ENCODE measurements at regions not wholly inside any gene's neighbourhood (a gene's known extent, or its start where the extent isn't known, plus 50 kb on each side); places are given as distances from the start of the nearest gene placed in this dataset.

DNA sequence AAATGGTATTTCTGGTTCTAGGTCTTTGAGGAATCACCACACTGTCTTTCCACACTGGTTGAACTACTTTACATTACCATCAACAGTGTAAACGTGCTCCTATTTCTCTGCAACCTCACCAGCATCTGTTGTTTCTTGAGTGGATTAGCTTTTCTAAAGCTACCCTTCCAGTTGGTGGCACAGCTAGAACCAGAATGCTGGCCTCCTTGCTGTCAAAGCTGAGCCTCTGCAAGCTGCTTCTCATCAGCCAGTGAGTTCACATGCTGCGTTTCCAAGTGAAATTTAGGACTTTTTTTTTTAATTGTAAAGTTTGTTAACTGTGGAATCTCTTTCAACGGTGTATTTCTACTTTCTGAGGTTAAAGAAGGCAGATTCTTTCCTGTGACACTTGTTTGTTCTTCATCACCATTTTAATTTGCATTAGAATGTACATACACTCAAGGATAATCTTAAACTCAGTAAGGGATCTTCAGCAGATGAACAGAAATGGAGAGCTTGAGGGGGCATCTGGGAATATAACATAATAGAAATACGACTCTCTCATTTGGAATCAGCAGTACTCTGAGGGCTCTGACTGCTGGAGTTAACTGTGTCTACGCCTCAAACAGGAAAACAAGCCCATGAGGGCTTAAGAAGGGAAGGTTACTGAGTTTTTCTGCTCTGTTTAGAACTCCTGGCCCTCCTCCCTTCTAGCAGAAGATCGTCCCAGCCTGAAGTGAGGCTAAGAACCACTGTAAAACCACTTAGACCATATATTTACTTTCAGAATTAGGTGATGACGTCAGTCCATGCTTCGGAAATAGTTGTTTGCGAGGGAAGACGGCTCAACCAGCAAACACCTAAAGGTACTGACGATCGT lies 148.4 kb upstream of the FAM20A start:
- no peak for DNase-seq (ENCODE audit: low read depth)

- no peak for DNase-seq (ENCODE audit: low read depth)
Measured at GRCh38 chr17:68748381-68748780, 147.2 kb upstream of the FAM20A start.

DNA sequence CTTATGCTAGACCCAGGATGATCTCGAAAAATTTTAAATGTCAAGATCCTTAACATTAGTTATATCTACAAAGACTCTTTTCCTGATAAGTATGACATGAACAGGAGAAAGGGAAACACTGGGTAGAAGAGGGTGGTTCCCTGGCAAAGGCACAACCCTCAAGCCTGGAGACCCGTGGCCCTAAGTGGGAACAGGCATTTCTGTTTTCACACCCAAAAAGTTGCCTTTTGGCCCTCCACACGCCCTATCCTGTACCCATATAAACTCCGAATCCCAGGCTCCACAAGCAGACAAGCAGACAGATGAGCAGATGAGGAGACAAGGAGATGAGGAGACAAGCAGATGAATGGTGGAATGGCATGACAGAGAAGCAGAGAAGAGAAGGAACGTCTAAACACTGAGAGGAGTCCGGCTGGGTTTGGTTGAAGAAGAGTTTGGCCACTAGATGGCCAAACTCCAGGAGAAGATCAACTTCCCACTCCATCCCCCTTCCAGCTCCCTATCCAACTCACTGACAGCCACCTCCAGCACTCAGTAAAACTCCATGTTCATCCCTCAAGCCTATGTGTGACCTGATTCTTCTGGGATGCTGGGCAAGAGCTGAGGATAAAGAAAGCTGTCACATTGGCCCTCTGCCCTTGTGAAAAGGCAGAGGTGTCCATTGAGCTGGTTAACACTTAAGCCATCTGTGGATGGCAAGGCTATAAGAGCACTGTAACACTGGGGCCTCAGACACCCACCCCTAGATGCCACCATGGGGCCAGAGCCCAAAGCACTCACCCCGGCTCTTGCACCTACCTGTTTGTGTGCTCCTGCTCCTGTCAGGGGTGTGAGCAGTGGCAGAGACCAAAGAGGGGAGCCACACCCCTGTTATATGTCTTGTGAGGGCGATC lies 139.6 kb upstream of the FAM20A start:
- no peak for DNase-seq (ENCODE audit: low read depth)

GRCh38 chr17:68737761-68738443 lies 136.7 kb upstream of the FAM20A start:
- no peak for DNase-seq (ENCODE audit: low read depth)

- DNase-seq (ENCODE audit: low read depth): peak; percentile 34
Measured at GRCh38 chr17:68734931-68735330, 133.8 kb upstream of the FAM20A start.

DNA sequence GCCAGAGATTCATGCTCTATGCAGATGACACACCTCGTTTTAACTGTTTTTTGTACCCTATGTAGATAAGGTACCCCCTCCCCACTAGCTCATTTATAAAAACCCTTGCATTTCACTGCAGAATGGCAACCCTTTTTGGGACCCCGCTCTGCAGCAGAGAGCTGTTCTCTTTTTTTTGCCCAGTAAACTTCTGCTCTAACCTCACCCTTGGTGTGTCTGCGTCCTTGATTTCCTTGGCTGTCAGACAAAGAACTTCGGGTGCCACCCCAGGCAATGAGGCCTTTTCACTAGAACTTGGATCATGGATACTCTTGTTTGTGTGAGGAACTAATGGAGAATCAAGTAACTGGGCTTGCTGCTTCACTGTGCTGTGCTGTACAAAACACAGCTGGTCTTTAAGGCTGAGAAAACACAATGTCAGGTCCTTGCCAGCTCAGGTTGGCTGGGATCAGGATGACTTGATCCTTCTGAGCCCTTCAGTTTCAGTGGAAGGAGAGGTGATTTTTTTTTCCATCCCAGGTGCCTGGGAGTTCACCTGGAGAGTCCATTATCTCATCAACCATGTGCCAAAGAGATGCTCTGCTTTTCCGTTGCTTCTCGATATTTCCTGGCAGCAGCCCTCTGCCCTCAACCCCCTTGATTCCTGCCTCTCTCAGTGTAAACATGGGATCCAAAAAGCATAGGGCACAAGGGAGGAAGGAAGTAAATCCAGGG lies 133.2 kb upstream of the FAM20A start:
- no peak for DNase-seq (ENCODE audit: low read depth)

GRCh38 chr17:68733241-68734176 lies 132.3 kb upstream of the FAM20A start:
- DNase-seq (ENCODE audit: low read depth): no peak

DNA sequence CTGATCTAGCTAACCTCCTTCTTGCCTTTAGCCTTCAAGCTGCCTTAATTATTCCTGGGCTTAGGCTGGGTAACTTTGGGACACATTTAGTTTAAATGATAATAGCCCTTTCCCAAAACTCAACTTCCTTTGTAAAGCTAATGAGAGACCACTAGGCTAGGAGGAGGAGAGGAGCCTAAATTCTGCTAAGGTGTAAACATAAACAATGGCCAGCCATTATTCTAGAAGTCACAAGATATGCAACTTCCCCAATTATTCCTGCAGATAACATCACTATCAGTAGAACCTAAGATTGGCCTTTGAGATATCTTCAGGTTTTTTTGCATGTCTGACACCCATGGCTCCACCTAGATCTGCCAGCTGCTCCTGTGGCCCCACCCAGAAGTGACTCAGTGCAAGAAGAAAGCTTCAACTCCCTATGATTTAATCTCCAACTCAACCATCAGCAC lies 131.2 kb upstream of the FAM20A start:
- peak; percentile 36 for DNase-seq (ENCODE audit: low read depth)

- DNase-seq (ENCODE audit: low read depth): no peak
Measured at GRCh38 chr17:68731465-68731864, 130.3 kb upstream of the FAM20A start.

GRCh38 chr17:68719431-68719830 lies 118.3 kb upstream of the FAM20A start:
- DNase-seq (ENCODE audit: low read depth): no peak

DNA sequence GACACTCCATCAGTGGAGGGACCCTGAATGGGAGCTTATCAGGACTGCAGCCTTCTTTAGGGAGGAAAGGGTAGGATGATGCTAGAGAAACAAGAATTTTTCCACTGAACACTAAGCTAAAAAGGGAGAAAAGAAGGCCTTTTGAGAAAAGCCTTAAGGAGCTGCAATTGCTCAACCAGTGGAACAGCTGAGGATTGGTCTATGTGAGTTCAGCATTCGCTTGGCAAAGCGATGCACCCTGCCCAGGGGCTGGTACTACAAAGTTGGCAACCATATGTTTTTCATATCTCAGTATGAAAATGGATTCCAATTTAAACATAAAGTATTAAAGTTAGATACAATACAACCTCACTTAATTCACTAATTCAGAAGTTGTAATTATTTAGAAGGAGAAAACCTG lies 117.8 kb upstream of the FAM20A start:
- DNase-seq (ENCODE audit: low read depth): no peak

GRCh38 chr17:68718465-68718864 lies 117.3 kb upstream of the FAM20A start:
- DNase-seq (ENCODE audit: low read depth): no peak

DNA sequence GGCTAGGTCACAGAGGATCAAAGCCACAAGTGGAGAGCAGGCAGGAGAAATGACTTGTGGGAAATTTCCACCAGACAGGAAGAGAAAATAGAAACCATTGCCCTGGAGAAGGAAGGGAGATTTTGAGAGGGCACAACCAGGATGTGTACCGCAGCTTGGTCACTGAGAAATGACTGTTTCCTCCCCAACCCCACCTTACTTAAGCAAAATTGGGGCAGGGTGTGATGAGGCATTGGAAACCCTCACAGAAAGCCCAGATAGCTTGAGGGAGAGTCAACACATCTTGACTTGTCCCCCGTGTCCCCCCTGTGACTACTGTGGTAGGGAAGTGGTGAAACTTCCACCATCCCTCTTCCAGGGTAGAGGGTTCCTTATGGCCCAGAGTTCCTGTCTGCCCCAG lies 113.5 kb upstream of the FAM20A start:
- no peak for DNase-seq (ENCODE audit: low read depth)

DNA sequence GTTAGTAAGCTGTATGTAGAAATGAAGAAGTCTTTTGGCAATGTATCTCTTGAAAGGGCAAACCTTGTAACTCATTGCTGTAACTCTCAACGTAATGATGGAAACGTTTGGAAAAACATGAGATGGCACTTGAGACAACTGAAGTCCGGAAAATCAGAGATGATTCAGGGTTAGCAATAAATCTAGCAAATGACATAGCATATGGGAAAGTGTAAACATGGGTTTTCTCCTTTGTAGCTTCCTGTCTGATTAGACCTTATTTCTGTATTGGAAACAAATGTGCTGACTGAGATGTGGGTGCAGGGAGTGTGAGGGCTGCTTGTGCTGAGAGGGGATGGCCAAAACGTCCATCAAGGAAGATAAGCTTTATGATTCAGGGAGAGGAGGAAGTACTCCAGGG lies 110.7 kb upstream of the FAM20A start:
- DNase-seq (ENCODE audit: low read depth): no peak

DNA sequence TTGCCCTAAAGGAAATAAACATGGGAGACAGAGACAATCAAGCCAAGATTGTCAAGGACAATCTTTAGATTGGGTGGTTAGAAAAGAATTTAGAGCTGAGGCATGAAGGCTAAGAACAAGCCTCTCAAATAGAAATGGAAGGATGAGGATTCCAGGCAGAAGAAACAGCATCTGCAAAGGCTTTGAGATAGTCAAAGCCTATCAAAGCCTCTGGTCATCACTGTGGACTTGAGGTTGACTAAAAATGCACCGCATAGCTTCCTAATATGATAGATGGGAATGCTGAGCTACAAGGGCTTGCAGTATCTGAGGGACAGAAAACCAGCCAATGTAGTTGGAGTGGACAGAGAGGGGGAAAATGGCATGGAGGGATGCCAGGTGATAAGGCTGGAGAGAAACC lies 109.8 kb upstream of the FAM20A start:
- DNase-seq (ENCODE audit: low read depth): no peak

GRCh38 chr17:68710035-68710780 lies 109.0 kb upstream of the FAM20A start:
- DNase-seq (ENCODE audit: low read depth): no peak

DNA sequence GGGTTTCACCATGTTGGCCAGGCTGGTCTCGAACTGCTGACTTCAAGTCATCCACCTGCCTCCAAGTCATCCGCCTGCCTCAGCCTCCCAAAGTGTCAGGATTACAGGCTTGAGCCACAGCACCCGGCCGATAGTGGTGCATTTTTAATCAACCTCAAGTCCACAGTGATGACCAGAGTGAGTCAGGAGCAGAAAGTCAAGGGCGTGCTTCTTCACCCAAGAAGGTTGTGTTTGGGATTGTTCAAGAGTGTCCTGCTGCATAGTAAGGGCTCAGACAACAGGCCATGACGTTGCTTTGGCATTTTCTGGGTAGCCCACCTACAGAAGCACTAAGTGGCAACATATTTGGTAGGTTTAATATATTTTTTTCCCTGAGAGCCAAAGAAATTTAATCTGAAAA lies 108.3 kb upstream of the FAM20A start:
- DNase-seq (ENCODE audit: low read depth): no peak

DNA sequence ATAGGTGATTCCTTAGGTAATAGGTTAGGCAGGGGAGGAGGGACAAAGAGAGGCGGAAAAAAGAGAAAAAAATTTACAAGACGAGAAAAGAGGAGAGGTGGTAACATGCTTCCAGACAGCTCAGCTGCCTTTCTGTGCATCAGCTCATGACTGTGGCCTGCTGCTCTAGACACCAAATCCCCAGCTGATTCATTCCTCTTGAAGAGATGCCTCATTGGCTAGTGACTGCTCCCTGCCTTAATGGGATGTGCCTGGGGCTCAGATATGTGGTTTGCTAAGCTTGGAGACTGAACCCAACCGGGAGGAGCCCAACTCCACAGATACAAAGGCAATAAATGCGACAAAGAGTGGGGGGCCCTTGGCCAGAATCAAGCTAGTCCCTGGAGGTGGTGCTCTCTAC lies 105.9 kb upstream of the FAM20A start:
- DNase-seq (ENCODE audit: low read depth): peak; percentile 92

DNA sequence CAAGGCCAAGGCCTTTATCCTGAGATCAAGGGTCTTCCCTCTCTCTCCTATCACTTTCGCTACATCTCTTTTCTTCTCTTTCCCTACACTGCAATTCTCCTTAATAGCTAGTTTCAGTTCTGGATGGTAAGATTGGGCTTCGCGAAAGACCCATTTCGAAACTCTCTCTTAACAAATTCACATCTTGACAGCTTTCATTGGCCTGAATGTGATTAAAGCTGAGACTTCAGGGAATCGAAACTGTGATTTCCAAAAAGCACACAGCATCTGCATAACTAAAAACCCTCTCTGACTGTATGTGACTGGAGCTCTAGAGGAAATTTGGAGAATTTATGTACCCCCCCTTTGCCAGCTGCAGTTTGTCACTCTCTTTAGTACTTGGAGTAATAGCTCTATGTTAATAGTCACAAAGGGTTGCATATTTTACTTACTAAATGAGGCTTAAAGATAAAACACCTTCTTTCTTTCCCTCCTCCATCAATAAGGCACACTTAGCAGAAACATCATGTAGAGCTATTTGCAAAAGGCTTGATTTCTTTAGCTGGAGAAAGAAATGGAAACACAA lies 105.3 kb upstream of the FAM20A start:
- DNase-seq (ENCODE audit: low read depth): no peak
